BE2C (cell line): ENCODE measurements at regions not wholly inside any gene's neighbourhood (a gene's known extent, or its start where the extent isn't known, plus 50 kb on each side); places are given as distances from the start of the nearest gene placed in this dataset.

Experiments
- DNase-seq: peaks from one replicate; pipeline ENCODE4 v3.0.0-alpha.2; 2020
- H3K27me3 ChIP-seq: fragments of 250-450 bp; sonication (Bioruptor Pico); 2 replicates; pipeline ENCODE4 v1.5.1; 2020; ENCODE audit warnings: mild to moderate bottlenecking
- H3K36me3 ChIP-seq: fragments of 250-450 bp; sonication (Bioruptor Pico); 2 replicates; pipeline ENCODE4 v1.5.1; 2020; ENCODE audit warnings: mild to moderate bottlenecking
- H3K4me1 ChIP-seq: fragments of 250-450 bp; sonication (Bioruptor Pico); 2 replicates; pipeline ENCODE4 v1.5.1; 2020
- H3K4me3 ChIP-seq: 2 replicates; pipeline ENCODE4 v1.5.1; 2011; ENCODE audit warnings: low read depth, low read length
- H3K9me3 ChIP-seq: fragments of 250-450 bp; sonication (Bioruptor Pico); 2 replicates; pipeline ENCODE4 v1.5.1; 2020
- TF ChIP-seq, protein P1 (sequence below): IDR thresholded peaks from 2 replicates; pipeline ENCODE4 v1.5.1; 2012; ENCODE audit warnings: mild to moderate bottlenecking, low read depth, low read length

- no peak for DNase-seq
- Histone ChIP-seq H3K4me3 (no peak overlapping the region), H3K36me3 (no peaks in the 10 kb centered on the region), H3K9me3 (no peaks in the 10 kb centered on the region), H3K27me3 (no peaks in the 10 kb centered on the region), H3K4me1 (no peaks in the 10 kb centered on the region)
- TF ChIP-seq, protein P1, sequence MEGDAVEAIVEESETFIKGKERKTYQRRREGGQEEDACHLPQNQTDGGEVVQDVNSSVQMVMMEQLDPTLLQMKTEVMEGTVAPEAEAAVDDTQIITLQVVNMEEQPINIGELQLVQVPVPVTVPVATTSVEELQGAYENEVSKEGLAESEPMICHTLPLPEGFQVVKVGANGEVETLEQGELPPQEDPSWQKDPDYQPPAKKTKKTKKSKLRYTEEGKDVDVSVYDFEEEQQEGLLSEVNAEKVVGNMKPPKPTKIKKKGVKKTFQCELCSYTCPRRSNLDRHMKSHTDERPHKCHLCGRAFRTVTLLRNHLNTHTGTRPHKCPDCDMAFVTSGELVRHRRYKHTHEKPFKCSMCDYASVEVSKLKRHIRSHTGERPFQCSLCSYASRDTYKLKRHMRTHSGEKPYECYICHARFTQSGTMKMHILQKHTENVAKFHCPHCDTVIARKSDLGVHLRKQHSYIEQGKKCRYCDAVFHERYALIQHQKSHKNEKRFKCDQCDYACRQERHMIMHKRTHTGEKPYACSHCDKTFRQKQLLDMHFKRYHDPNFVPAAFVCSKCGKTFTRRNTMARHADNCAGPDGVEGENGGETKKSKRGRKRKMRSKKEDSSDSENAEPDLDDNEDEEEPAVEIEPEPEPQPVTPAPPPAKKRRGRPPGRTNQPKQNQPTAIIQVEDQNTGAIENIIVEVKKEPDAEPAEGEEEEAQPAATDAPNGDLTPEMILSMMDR: no peak
Measured at GRCh38 chr12:93039930-93040329, 110.8 kb upstream of the EEA1 start.

GRCh38 chr12:93040367-93040766, 111.3 kb upstream of the EEA1 start:
- Histone ChIP-seq H3K4me1 (no peaks in the 10 kb centered on the region), H3K4me3 (no peak overlapping the region), H3K9me3 (no peaks in the 10 kb centered on the region), H3K27me3 (no peaks in the 10 kb centered on the region), H3K36me3 (no peaks in the 10 kb centered on the region)
- DNase-seq: no peak
- TF ChIP-seq, protein P1: no peak

GRCh38 chr12:93041416-93041815, 112.3 kb upstream of the EEA1 start:
- no peaks in the 10 kb centered on the region for H3K27me3 ChIP-seq
- no peaks in the 10 kb centered on the region for H3K36me3 ChIP-seq
- no peak for DNase-seq
- TF ChIP-seq, protein P1: no peak
- H3K4me3 ChIP-seq: no peak overlapping the region
- H3K4me1 ChIP-seq: no peaks in the 10 kb centered on the region
- H3K9me3 ChIP-seq: no peaks in the 10 kb centered on the region

DNA sequence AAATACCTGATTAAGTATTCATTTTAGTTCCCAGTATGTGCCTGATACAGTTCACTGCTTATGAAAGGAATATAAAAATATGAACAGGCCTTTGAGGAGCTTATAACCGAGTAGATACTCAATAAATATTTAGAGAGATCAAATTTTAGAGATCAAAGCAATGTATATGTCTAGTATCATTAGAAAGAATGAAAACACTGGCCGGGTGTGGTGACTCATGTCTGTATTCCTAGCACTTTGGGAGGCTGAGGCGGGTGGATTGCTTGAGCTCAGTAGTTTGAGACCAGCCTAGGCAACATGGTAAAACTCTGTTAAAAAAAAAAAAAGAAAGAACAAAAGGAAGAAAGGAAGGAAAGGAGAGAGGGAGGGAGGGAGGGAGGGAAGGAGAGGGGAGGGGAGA, 113.2 kb upstream of the EEA1 start:
- Histone ChIP-seq H3K4me1 (no peaks in the 10 kb centered on the region), H3K4me3 (no peak overlapping the region), H3K36me3 (no peaks in the 10 kb centered on the region), H3K27me3 (no peaks in the 10 kb centered on the region), H3K9me3 (no peaks in the 10 kb centered on the region)
- DNase-seq: no peak
- TF ChIP-seq, protein P1: no peak

DNA sequence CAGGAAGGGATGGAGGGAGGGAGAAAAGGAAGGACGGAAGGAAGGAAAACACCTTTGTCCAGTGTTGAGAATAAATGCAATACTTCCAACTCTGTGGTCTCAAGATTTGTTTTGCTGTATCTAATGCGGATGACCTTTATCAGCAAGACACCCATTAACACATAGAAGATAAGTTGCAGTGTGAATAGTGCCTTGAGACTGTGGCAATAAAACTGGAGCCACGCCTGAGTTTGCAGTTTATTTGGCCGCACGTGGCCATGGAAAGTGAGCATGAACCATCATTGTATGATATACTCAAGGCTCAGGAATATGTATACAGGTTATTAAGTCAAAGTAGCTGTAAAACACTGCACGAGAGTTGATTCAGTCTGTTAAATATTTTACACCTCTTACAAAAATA, 113.6 kb upstream of the EEA1 start:
- no peak overlapping the region for H3K4me3 ChIP-seq
- TF ChIP-seq, protein P1: no peak
- H3K4me1 ChIP-seq: no peaks in the 10 kb centered on the region

DNA sequence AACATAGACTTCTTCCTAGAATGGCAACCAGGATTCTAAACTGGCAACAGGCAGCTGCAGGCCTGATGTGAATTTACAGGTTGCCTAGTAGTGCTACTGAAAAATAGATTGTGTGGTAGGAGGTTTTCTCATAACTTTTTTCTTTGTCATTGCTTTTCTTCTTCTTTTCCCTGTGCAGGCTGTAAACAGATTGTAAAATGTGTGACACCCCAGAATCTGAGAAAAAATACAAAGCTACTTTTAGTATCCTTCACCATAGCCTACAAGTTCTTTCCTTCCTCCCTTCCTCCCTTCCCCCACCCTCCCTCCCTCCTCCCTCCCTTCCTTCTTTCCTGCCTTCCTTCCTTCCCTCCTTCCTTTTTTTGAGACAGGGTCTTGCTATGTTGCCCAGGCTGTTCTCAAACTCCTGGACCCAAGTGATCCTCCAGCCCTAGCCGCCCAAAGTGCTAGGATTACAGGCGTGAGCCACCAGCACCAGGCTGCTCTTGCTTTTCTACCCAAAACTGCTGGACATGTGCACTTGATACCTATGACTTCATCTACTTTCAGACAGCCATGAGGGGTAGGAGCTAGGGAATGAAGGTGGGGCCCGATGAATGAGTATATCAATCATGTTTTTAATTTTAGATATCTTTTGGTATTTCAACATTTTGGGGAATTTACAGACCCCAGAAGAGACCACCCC, 114.2 kb upstream of the EEA1 start:
- TF ChIP-seq, protein P1: no peak
- no peak for DNase-seq
- H3K4me1 ChIP-seq: no peaks in the 10 kb centered on the region
- no peaks in the 10 kb centered on the region for H3K27me3 ChIP-seq
- H3K36me3 ChIP-seq: no peaks in the 10 kb centered on the region
- H3K9me3 ChIP-seq: no peaks in the 10 kb centered on the region
- no peak overlapping the region for H3K4me3 ChIP-seq

More for the DNA sequence above, 113.6 kb upstream of the EEA1 start:
- no peak for DNase-seq
- Histone ChIP-seq H3K9me3 (no peaks in the 10 kb centered on the region), H3K27me3 (no peaks in the 10 kb centered on the region), H3K36me3 (no peaks in the 10 kb centered on the region)
